GM21717 (cell line): ENCODE measurements at regions not wholly inside any gene's neighbourhood (a gene's known extent, or its start where the extent isn't known, plus 50 kb on each side); places are given as distances from the start of the nearest gene placed in this dataset.
"Not testable (repeated sequence)": the region's sequence is repeated elsewhere in the genome, so short reads cannot be mapped to it uniquely, and the experiment has no call there.

Experiments used
- ATAC-seq: cut with Tn5 transposase; IDR thresholded peaks from one replicate; pipeline ENCODE4 v1.9.1; 2021; ENCODE audit warnings: mild to moderate bottlenecking, moderate library complexity; ENCODE audit not compliant: unreplicated experiment

- ATAC-seq: no peak
These were observed 109.5 kb upstream of the ZNF648 start for GRCh38 chr1:182170891-182171461.

- ATAC-seq: no peak
These were observed 107.7 kb upstream of the ZNF648 start for GRCh38 chr1:182169203-182169602.

- ATAC-seq: no peak
These were observed 105.2 kb upstream of the ZNF648 start for GRCh38 chr1:182166750-182167149.

GRCh38 chr1:182166321-182166720 is 104.8 kb upstream of the ZNF648 start:
- no peak for ATAC-seq

- no peak for ATAC-seq
These were observed 102.8 kb upstream of the ZNF648 start for GRCh38 chr1:182164273-182164672.

- ATAC-seq: no peak
These were observed 102.3 kb upstream of the ZNF648 start for GRCh38 chr1:182163821-182164223.

GRCh38 chr1:182159443-182159842 is 97.9 kb upstream of the ZNF648 start:
- ATAC-seq: no peak

- no peak for ATAC-seq
These were observed 95.7 kb upstream of the ZNF648 start for GRCh38 chr1:182157187-182157586.

GRCh38 chr1:182154425-182154824 is 92.9 kb upstream of the ZNF648 start:
- not testable (repeated sequence) for ATAC-seq

GRCh38 chr1:182149411-182149965 is 88.0 kb upstream of the ZNF648 start:
- no peak for ATAC-seq

GRCh38 chr1:182147951-182148350 is 86.4 kb upstream of the ZNF648 start:
- no peak for ATAC-seq

- ATAC-seq: peak; percentile 84
These were observed 85.8 kb upstream of the ZNF648 start for GRCh38 chr1:182147136-182147820.

GRCh38 chr1:182146286-182146685 is 84.8 kb upstream of the ZNF648 start:
- ATAC-seq: no peak

GRCh38 chr1:182145441-182145840 is 83.9 kb upstream of the ZNF648 start:
- ATAC-seq: no peak

- no peak for ATAC-seq
These were observed 83.1 kb upstream of the ZNF648 start for GRCh38 chr1:182144646-182145030.

GRCh38 chr1:182143825-182144645 is 82.5 kb upstream of the ZNF648 start:
- no peak for ATAC-seq

GRCh38 chr1:182143154-182143657 is 81.7 kb upstream of the ZNF648 start:
- ATAC-seq: peak; percentile 47

GRCh38 chr1:182142621-182143020 is 81.1 kb upstream of the ZNF648 start:
- no peak for ATAC-seq

GRCh38 chr1:182141040-182141439 is 79.5 kb upstream of the ZNF648 start:
- ATAC-seq: no peak

GRCh38 chr1:182139496-182139895 is 78.0 kb upstream of the ZNF648 start:
- ATAC-seq: no peak

- ATAC-seq: no peak
These were observed 76.0 kb upstream of the ZNF648 start for GRCh38 chr1:182137546-182137945.
